Medulla oblongata (tissue), 1 donor: ENCODE measurements at regions not wholly inside any gene's neighbourhood (a gene's known extent, or its start where the extent isn't known, plus 50 kb on each side); places are given as distances from the start of the nearest gene placed in this dataset.

ENCODE experiments used
- DNase-seq: peaks from one replicate; pipeline ENCODE4 v3.0.0-alpha.2; 2015; ENCODE audit errors: extremely low spot score

GRCh38 chr2:74036010-74036409, 51.3 kb downstream of the TET3 start:
- no peak for DNase-seq

GRCh38 chr2:74036450-74037195, 51.9 kb downstream of the TET3 start:
- no peak for DNase-seq

- DNase-seq: peak; percentile 85
These were observed 52.7 kb downstream of the TET3 start for GRCh38 chr2:74037379-74037860.

- DNase-seq: no peak
These were observed 54.9 kb downstream of the TET3 start for GRCh38 chr2:74039611-74040010.

- DNase-seq: peak; percentile 59
These were observed 56.5 kb downstream of the TET3 start for GRCh38 chr2:74041182-74041581.

- DNase-seq: no peak
These were observed 57.0 kb downstream of the TET3 start for GRCh38 chr2:74041726-74042125.

- DNase-seq: no peak
These were observed 57.9 kb downstream of the TET3 start for GRCh38 chr2:74042606-74043005.

- DNase-seq: no peak
These were observed 58.9 kb downstream of the TET3 start for GRCh38 chr2:74043345-74044329.

- DNase-seq: no peak
These were observed 60.3 kb downstream of the TET3 start for GRCh38 chr2:74044999-74045398.

GRCh38 chr2:74045454-74045853, 60.7 kb downstream of the TET3 start:
- no peak for DNase-seq

GRCh38 chr2:74046441-74046840, 61.7 kb downstream of the TET3 start:
- no peak for DNase-seq

- DNase-seq: no peak
These were observed 62.4 kb downstream of the TET3 start for GRCh38 chr2:74047152-74047551.

GRCh38 chr2:74048147-74048546, 63.4 kb downstream of the TET3 start:
- DNase-seq: no peak

GRCh38 chr2:74048843-74049519, 64.3 kb downstream of the TET3 start:
- DNase-seq: no peak

- no peak for DNase-seq
These were observed 65.4 kb downstream of the TET3 start for GRCh38 chr2:74050151-74050550.

GRCh38 chr2:74051504-74051903, 66.8 kb downstream of the TET3 start:
- DNase-seq: no peak

GRCh38 chr2:74052732-74053710, 68.3 kb downstream of the TET3 start:
- DNase-seq: peak; percentile 87

- no peak for DNase-seq
These were observed 69.4 kb downstream of the TET3 start for GRCh38 chr2:74053959-74054715.

- no peak for DNase-seq
These were observed 74.5 kb downstream of the TET3 start for GRCh38 chr2:74059137-74059775.

- no peak for DNase-seq
These were observed 78.8 kb downstream of the TET3 start for GRCh38 chr2:74063486-74063885.
